Left ventricle myocardium inferior (tissue), 1 donor: ENCODE measurements at regions not wholly inside any gene's neighbourhood (a gene's known extent, or its start where the extent isn't known, plus 50 kb on each side); places are given as distances from the start of the nearest gene placed in this dataset.
"Not testable (repeated sequence)": the region's sequence is repeated elsewhere in the genome, so short reads cannot be mapped to it uniquely, and the experiment has no call there.

ENCODE experiments used
- DNase-seq: peaks from one replicate; pipeline ENCODE4 v3.0.0-alpha.2; 2020
- H3K27ac ChIP-seq: fragments of 200-600 bp; replicated peaks from 2 replicates; pipeline ENCODE4 v1.8.0; 2021
- H3K27me3 ChIP-seq: fragments of 200-600 bp; 2 replicates; pipeline ENCODE4 v1.8.0; 2021; ENCODE audit warnings: low read depth
- H3K36me3 ChIP-seq: fragments of 200-600 bp; 2 replicates; pipeline ENCODE4 v1.8.0; 2021
- H3K4me1 ChIP-seq: fragments of 200-600 bp; 2 replicates; pipeline ENCODE4 v1.8.0; 2021
- H3K4me3 ChIP-seq: fragments of 200-600 bp; 2 replicates; pipeline ENCODE4 v1.8.0; 2021; ENCODE audit warnings: mild to moderate bottlenecking, moderate library complexity
- H3K9me3 ChIP-seq: fragments of 200-600 bp; replicated peaks from 2 replicates; pipeline ENCODE4 v1.8.0; 2021
- intact Hi-C: fragments of 100-400 bp; cut with micrococcal nuclease; formaldehyde crosslinking; loops from one replicate; pipeline ENCODE4 v1.11.0; 2022
- TF ChIP-seq, protein P1 (sequence below): fragments of 200-600 bp; IDR thresholded peaks from 2 replicates; pipeline ENCODE4 v1.8.0; 2021; ENCODE audit warnings: antibody characterized with exemption, mild to moderate bottlenecking, borderline replicate concordance
- donor health status: DM: no; HTN: yes; CAD: no; lungs with severe emphysema.

DNA sequence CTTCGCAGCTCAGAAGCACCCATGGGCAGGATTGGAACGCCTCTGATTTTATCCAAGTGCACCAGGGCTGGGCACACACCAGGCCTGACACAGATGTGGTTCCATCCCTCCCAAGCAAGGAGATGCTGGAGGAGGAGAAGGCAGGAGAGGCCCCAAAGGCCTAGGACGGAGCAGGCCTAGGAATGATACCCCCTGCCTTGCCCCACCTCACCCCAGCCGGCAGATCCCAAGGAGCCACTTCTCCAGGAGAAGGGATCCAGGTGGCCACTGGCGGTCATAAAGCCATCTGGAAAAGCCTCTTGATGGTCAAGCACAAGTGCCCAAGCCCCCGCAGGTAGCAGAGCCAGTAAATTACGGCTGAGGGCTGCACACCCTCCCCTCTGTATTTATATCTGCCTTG lies 211.8 kb downstream of the TBC1D2B start:
- no peaks in the 10 kb centered on the region for H3K4me1 ChIP-seq
- H3K27me3 ChIP-seq: peaks cover 39% of the 10 kb centered on the region
- DNase-seq: no peak
- TF ChIP-seq, protein P1, sequence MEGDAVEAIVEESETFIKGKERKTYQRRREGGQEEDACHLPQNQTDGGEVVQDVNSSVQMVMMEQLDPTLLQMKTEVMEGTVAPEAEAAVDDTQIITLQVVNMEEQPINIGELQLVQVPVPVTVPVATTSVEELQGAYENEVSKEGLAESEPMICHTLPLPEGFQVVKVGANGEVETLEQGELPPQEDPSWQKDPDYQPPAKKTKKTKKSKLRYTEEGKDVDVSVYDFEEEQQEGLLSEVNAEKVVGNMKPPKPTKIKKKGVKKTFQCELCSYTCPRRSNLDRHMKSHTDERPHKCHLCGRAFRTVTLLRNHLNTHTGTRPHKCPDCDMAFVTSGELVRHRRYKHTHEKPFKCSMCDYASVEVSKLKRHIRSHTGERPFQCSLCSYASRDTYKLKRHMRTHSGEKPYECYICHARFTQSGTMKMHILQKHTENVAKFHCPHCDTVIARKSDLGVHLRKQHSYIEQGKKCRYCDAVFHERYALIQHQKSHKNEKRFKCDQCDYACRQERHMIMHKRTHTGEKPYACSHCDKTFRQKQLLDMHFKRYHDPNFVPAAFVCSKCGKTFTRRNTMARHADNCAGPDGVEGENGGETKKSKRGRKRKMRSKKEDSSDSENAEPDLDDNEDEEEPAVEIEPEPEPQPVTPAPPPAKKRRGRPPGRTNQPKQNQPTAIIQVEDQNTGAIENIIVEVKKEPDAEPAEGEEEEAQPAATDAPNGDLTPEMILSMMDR: no peak
- intact Hi-C loops: no loop called here
- no peaks in the 10 kb centered on the region for H3K36me3 ChIP-seq
- H3K27ac ChIP-seq: no peak overlapping the region
- H3K9me3 ChIP-seq: no peaks in the 10 kb centered on the region
- H3K4me3 ChIP-seq: no peak overlapping the region

DNA sequence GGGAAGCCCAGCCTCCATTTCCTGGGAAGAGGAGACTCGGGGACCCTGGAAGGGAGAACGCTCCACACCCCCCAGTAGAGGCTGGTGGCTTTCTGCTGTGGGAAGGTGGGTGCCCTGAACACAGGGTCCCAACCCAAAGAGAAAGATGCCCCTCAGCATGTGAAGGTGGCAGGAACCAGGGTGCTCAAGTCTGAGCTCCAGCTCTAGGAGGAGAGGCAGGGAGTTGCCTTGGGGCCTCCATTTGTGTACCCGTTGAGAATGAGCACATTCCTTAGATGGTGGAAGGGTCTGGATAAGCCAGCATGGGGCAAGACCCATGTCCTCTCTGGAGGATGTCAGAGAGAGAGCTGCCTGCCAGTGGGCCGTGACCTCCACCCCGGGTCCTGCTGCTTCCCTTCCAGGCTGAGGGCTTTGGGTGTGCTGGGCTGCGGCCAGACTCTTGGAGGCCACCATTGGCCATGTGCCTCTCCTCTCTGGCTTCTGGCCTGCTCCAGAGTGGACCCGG lies 212.4 kb downstream of the TBC1D2B start:
- Histone ChIP-seq H3K9me3 (no peaks in the 10 kb centered on the region), H3K27me3 (peaks cover 39% of the 10 kb centered on the region), H3K36me3 (no peaks in the 10 kb centered on the region), H3K27ac (no peak overlapping the region), H3K4me1 (no peaks in the 10 kb centered on the region), H3K4me3 (no peak overlapping the region)
- intact Hi-C loops: no loop called here
- TF ChIP-seq, protein P1: no peak
- DNase-seq: no peak

DNA sequence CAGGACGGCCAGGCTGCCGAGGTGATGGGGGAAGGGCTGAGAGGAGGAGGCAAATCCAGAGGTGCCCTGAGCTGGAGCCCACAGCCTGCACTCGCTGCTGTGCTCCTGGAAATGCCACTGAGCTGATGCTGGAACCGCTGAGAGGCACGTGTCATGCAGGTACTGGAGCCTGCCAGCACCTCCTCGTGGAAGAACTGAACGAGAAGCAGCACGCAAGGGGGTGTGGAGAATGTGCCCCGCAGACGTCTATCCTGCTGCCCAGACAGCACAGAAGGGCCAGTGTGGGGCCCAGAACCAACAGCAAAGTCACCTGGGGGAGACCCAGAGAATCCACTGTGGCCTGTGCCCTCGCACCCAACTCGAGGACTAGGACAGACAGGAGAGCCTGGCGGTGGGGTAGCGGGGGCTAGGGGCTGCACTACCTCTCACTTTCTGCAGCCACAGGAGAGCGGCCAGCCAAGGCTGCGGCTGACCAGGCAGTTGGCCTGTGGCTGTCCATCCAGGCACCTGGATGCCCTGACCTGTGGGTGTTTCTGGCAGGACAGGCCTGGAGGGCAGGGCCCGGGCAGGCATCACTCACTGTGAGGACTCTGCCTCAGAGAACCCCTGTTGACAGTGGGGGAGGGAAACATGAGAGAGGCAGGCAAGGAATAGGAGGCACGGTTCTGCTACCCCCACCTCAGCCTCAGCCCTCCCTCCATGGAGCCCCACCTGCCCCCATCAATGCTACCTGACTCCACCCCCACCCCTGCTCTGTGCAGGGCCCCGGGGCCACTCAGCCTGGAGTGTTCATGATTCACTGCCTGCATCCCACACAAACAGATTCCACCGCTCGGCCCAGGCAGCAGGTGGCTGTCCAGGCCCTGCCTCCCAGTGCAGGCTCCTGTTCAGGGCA lies 213.1 kb downstream of the TBC1D2B start:
- no peaks in the 10 kb centered on the region for H3K4me1 ChIP-seq
- H3K27ac ChIP-seq: no peak overlapping the region
- no peaks in the 10 kb centered on the region for H3K9me3 ChIP-seq
- TF ChIP-seq, protein P1: no peak
- no peak overlapping the region for H3K4me3 ChIP-seq
- H3K36me3 ChIP-seq: no peaks in the 10 kb centered on the region
- no peak for DNase-seq
- intact Hi-C loops: no loop called here
- H3K27me3 ChIP-seq: peaks cover 45% of the 10 kb centered on the region

DNA sequence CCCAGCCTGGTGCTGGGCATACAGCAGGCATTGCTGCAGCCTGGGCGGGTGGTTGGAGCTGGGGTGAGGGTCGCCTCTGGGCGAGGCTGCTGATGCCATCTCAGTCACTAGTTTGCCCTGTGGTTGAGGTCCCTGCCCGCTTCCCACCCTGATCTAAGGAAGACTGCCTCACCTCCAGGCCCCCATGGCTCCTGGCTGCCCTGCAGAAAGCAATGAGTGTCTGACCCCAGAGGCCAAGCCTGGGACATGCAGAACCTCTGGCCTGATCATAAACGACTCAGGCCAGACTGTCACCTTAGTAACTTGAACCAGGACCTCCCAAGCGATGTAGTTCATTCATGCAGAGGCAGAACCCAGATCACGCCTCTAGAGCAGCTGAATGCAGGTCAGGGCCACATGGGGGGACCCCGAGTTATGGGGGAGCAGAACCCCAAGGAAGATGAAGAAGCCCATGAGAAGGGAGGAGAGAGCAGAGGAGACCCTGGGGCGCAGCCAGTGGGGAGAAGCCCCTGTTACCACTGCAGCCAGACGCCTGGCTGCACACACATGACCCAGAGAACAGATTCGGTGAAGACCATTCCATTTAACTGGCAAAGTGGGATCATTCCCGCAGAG lies 213.9 kb downstream of the TBC1D2B start:
- peaks cover 41% of the 10 kb centered on the region for H3K27me3 ChIP-seq
- H3K36me3 ChIP-seq: no peaks in the 10 kb centered on the region
- H3K27ac ChIP-seq: no peak overlapping the region
- TF ChIP-seq, protein P1: no peak
- no peaks in the 10 kb centered on the region for H3K9me3 ChIP-seq
- H3K4me1 ChIP-seq: no peaks in the 10 kb centered on the region
- no peak overlapping the region for H3K4me3 ChIP-seq
- DNase-seq: no peak
- intact Hi-C loops: no loop called here

DNA sequence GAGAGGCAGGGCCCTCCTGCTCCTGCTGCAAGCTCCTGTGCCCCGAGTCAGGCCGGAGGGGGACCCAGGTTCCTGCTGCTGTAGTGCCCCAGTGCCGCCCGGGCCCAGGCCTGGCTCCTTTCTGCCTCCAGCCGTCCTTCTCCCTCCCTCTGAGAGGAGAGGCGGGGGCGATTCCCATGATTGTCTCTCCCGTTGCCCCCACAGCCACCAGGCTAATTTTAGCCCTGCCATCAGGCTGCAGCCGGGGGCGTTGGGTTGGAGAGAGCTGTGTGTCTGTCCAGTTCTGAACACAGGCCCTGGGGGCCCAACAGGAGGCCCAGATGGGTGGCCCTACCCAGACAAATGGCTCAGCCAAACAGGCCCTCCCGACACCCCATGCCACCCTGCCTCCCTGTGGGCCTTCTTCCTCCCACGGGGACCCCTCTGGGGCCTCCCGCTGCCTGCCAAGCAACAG lies 214.8 kb downstream of the TBC1D2B start:
- Histone ChIP-seq H3K27ac (no peak overlapping the region), H3K27me3 (peaks cover 41% of the 10 kb centered on the region), H3K36me3 (no peaks in the 10 kb centered on the region), H3K4me1 (no peaks in the 10 kb centered on the region), H3K9me3 (no peaks in the 10 kb centered on the region), H3K4me3 (no peak overlapping the region)
- TF ChIP-seq, protein P1: no peak
- no peak for DNase-seq
- intact Hi-C loops: no loop called here

DNA sequence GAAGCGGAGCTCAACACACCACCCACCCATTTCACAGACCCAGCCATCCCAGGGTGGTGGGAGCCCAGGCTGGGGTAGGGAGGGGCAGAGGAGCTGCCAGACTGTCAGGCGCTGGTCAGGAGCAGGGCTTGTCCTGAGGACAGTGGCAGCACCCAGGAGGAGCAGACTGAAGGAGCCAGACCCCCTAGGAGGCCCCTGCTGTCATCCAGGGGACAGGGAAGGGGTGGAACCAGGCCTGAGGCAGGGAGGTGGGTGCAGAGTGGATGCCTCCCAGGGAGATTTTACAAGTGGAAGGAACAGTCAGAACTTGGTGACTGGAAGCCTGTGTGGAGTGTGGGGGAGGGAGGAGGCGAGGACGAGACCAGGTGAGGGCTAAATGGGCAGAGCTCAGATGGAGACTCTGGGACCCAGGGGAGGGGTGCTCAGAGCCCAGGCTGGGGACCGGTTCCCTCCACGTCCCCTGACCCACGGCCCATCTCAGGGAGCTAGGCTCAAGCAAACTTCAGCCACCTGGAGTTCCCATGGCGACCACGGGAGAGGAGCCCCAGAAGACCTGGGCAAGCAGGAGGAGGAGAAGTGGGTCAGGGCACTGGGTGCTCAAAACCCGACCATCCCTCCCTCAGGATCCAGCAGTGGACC lies 215.4 kb downstream of the TBC1D2B start:
- DNase-seq, H3K27ac ChIP-seq, H3K36me3 ChIP-seq, intact Hi-C loops, H3K4me1 ChIP-seq, H3K4me3 ChIP-seq, H3K9me3 ChIP-seq: not testable (repeated sequence)
- H3K27me3 ChIP-seq: peaks cover 41% of the 10 kb centered on the region
